Stimulated activated memory B cell treated with anti-CD40 and anti-IgM and Interleukin-4, amounts not matched to agents 10 μg/mL and 1 μg/mL and 100 μg/mL, for 72 hours (primary cell): ENCODE measurements at regions not wholly inside any gene's neighbourhood (a gene's known extent, or its start where the extent isn't known, plus 50 kb on each side); places are given as distances from the start of the nearest gene placed in this dataset.
A peak's percentile ranks its signal among the peaks of the same experiment; 100 is the strongest.
"Not testable (repeated sequence)": the region's sequence is repeated elsewhere in the genome, so short reads cannot be mapped to it uniquely, and the experiment has no call there.

Experiments used
- ATAC-seq: fragments of 150-1000 bp; cut with Tn5 transposase; 2 replicates; pipeline ENCODE4 v1.10.0; 2021
- H3K27ac Mint-ChIP-seq: one replicate; pipeline ENCODE4 v1.8.0; 2022; ENCODE audit warnings: mild to moderate bottlenecking, mixed read lengths
- H3K27me3 Mint-ChIP-seq: one replicate; pipeline ENCODE4 v1.8.0; 2022; ENCODE audit warnings: mixed read lengths
- H3K36me3 Mint-ChIP-seq: one replicate; pipeline ENCODE4 v1.8.0; 2022; ENCODE audit warnings: mixed read lengths
- H3K4me1 Mint-ChIP-seq: one replicate; pipeline ENCODE4 v1.8.0; 2022; ENCODE audit warnings: mixed read lengths
- H3K4me3 Mint-ChIP-seq: one replicate; pipeline ENCODE4 v1.8.0; 2022; ENCODE audit warnings: mild to moderate bottlenecking, moderate library complexity, mixed read lengths
- H3K9me3 Mint-ChIP-seq: one replicate; pipeline ENCODE4 v1.8.0; 2022; ENCODE audit warnings: mixed read lengths

DNA sequence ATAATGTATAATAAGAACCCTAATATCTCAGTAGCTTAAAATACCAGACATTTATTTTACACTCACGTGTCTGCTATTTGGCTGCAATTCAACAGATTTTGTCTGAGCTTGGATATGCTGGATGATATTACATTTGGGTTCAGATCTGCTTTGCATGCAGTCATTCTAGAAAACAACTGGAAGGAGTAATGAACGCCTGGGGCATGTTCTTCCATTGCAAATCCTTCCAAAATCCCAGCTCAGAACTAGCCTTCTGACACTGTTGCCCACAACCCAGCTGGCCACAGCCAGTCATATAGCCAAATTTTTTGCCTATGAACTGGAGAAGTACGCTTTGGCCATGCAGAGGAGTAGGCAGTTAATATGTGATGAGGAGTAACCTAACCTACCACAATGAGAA, 597.8 kb upstream of the VRK2 start:
- Mint-ChIP-seq H3K27me3 (no peaks in the 10 kb centered on the region), H3K4me3 (no peak overlapping the region), H3K27ac (no peak overlapping the region), H3K36me3 (no peaks in the 10 kb centered on the region), H3K9me3 (no peaks in the 10 kb centered on the region), H3K4me1 (no peaks in the 10 kb centered on the region)
- ATAC-seq: no peak

DNA sequence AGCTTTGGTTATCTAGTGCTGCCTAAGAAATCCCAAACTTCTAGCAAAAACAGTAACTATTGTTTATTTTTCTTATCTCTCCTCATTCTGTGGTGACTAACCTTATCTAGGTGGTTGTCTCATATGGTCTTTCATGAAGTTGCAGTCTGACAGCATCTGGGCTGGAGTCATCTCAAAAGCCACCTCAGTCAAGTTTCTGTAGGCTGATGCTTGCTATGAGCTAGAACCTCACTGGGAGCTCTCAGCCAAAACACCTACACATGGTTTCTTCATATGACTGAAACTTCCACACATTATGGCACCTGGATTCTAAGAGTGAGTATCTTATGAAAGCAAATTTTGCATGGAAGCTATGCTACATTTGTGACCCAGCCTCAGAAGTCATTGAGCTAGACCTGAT, 596.4 kb upstream of the VRK2 start:
- H3K27ac Mint-ChIP-seq: no peak overlapping the region
- H3K36me3 Mint-ChIP-seq: no peaks in the 10 kb centered on the region
- H3K9me3 Mint-ChIP-seq: no peaks in the 10 kb centered on the region
- H3K27me3 Mint-ChIP-seq: no peaks in the 10 kb centered on the region
- peak; percentile 83 for ATAC-seq
- H3K4me1 Mint-ChIP-seq: no peaks in the 10 kb centered on the region
- H3K4me3 Mint-ChIP-seq: no peak overlapping the region

DNA sequence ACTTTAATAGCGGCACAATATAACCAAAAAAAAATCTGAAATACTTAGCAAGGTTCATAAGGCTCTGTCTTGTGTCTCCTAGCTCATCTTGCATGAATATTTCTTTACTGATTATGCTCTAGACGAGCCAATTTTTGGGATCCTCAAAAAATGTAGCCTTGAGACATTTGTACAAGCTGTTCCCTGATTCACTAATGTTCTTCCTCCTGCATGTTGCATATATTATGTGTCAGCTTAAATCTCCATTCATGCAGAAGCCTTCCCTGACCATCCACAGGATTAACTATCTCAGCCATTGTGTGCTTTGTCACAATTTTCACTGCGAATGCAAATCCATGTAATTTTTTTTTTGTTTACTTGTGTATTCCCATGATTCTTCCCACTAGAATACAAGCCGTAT, 594.0 kb upstream of the VRK2 start:
- H3K9me3 Mint-ChIP-seq: no peaks in the 10 kb centered on the region
- no peak overlapping the region for H3K4me3 Mint-ChIP-seq
- no peaks in the 10 kb centered on the region for H3K27me3 Mint-ChIP-seq
- H3K4me1 Mint-ChIP-seq: no peaks in the 10 kb centered on the region
- no peak overlapping the region for H3K27ac Mint-ChIP-seq
- H3K36me3 Mint-ChIP-seq: peaks cover 3% of the 10 kb centered on the region
- ATAC-seq: no peak

DNA sequence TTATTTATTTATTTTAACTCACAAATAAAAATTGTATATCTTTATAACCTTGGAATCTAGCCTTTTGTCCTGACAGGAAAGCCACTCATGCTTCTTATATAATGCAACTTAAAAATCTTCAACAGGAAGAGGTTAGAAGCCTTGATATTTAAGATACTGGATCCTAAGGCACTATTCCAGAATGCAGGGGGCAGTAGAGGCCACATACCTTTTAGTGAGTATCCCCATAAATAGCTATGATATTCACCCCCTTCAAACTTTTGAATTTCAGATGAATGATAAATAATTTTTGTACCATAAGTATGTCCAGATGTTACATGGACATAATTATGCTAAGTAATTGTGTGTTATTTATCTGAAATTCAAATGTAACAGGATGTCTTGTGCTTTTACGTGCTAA, 592.7 kb upstream of the VRK2 start:
- Mint-ChIP-seq H3K27ac (no peak overlapping the region), H3K4me1 (no peaks in the 10 kb centered on the region), H3K36me3 (peaks cover 5% of the 10 kb centered on the region), H3K9me3 (no peaks in the 10 kb centered on the region), H3K4me3 (no peak overlapping the region), H3K27me3 (no peaks in the 10 kb centered on the region)
- no peak for ATAC-seq

DNA sequence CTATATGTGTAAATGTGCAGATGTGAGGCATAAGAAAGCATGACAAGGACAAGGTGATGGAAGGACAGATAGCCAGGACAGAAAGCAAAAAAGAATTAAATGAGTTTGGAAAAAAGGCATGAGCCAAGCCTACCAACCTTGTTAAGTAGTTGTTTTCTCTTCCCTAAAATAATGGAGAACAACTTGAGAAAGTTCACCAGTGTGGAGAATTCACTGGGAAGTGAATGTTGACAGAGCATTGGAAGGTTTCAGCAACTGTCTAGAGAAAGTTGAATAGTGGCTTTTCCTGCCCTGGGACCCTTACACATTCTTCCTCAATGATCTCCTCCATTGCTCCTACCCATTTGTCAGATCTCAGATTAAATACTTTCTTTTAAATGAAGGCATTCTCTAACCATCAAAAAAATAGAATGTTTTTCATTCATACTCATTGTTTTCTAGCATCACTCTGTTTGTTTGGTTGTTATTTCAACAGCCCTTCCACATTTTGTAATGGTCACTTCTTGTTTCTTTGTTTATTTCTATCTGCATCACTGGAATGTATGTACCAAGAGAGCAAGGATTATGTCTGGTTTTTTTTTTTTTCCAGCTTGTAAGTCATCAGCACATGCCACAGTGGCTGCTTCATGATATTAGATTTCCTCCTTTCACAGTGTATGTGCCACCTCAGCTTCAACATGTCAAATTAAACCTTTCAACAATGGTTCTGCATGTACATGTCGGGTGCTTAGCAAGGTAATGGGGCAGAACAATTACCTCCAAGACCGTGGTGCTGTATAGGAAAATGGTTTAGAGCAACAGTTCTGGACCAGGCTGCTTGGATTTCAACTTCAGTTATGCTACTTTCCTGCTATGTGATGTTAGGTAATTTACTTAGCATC, 586.0 kb upstream of the VRK2 start:
- Mint-ChIP-seq H3K9me3 (no peaks in the 10 kb centered on the region), H3K36me3 (peaks cover 5% of the 10 kb centered on the region), H3K4me1 (no peaks in the 10 kb centered on the region), H3K4me3 (no peak overlapping the region), H3K27me3 (no peaks in the 10 kb centered on the region), H3K27ac (no peak overlapping the region)
- no peak for ATAC-seq

DNA sequence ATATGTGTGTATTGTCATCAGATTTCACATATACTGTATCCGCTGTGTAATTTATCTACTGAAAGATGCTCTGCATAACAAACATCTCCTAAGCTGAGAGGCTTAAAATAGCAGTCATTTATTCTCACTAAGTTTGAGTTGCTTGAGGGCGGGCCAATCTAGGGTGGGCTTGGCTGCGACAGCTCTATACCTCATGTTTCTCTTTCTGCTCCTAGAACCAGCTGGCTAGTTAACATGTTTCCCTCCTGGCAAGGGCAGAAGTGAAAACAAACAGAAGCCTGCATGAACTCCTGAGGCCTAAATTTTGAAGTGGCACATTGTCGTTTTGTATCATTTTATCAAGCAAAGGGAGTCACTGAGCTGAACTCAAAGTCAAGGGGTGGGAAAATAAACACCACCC, 585.0 kb upstream of the VRK2 start:
- Mint-ChIP-seq H3K4me3 (no peak overlapping the region), H3K4me1 (no peaks in the 10 kb centered on the region), H3K9me3 (no peaks in the 10 kb centered on the region), H3K27ac (no peak overlapping the region), H3K36me3 (peaks cover 5% of the 10 kb centered on the region), H3K27me3 (no peaks in the 10 kb centered on the region)
- ATAC-seq: no peak

DNA sequence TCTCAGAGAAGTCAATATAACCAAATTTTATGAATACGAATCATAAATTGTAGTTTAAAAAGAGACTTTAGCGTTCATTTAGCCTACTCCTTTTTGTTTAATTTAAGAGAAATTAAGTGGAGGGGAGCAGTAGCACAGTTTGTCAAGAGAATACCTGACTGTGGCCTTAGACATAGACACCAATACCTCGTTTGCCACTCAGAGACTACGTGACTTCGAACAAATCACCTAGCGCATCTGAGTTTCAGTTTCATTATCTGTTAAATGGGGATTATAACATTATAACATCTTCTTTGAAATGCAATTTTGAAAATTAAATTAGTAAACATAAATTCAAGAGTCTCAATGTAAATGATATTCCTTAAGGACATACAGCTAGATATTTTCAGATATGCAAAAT, 581.5 kb upstream of the VRK2 start:
- H3K4me1 Mint-ChIP-seq: no peaks in the 10 kb centered on the region
- no peaks in the 10 kb centered on the region for H3K27me3 Mint-ChIP-seq
- H3K4me3 Mint-ChIP-seq: no peak overlapping the region
- peaks cover 4% of the 10 kb centered on the region for H3K9me3 Mint-ChIP-seq
- no peak for ATAC-seq
- no peak overlapping the region for H3K27ac Mint-ChIP-seq
- no peaks in the 10 kb centered on the region for H3K36me3 Mint-ChIP-seq

DNA sequence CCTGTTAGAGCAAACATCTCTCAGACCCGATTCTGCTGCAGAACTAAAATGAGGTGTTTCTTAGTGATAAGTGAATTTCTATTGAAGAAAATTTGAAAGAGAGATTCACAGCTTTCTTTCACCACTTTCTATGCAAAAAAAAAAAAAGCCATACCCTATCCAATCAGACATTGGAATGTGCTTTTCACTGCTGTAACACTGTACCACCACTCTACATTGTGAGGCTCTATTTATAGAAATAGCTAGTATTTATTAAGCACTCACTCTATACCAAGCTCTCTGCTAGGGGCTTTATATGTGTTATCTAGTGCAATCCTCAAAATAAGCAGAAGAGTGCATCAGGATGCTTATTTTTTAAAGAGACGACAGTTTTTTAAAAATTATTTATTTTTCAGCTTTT, 580.6 kb upstream of the VRK2 start:
- no peaks in the 10 kb centered on the region for H3K4me1 Mint-ChIP-seq
- no peaks in the 10 kb centered on the region for H3K27me3 Mint-ChIP-seq
- peaks cover 4% of the 10 kb centered on the region for H3K9me3 Mint-ChIP-seq
- no peak overlapping the region for H3K27ac Mint-ChIP-seq
- no peaks in the 10 kb centered on the region for H3K36me3 Mint-ChIP-seq
- no peak for ATAC-seq
- no peak overlapping the region for H3K4me3 Mint-ChIP-seq

DNA sequence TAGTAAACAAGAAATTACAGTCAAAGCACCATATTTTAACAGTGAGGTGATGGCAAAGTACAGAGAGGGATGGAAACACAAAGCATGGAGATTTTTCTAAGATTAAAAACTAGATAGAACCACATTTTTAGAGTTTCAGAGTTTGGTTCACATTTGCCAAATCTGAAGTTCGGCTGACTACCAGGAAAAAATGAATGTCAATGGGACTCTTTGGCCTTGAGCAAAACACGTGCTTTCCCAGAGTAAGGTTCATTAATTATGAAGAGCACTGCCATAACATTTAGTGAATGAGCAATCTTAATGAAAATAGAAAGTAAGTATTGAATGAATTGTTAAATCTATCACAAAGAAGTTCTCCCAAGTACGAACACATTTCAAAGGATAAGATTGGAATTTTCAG, 571.2 kb upstream of the VRK2 start:
- Mint-ChIP-seq H3K27me3 (no peaks in the 10 kb centered on the region), H3K4me3 (no peak overlapping the region), H3K4me1 (no peaks in the 10 kb centered on the region), H3K9me3 (no peaks in the 10 kb centered on the region), H3K27ac (no peak overlapping the region), H3K36me3 (no peaks in the 10 kb centered on the region)
- no peak for ATAC-seq

DNA sequence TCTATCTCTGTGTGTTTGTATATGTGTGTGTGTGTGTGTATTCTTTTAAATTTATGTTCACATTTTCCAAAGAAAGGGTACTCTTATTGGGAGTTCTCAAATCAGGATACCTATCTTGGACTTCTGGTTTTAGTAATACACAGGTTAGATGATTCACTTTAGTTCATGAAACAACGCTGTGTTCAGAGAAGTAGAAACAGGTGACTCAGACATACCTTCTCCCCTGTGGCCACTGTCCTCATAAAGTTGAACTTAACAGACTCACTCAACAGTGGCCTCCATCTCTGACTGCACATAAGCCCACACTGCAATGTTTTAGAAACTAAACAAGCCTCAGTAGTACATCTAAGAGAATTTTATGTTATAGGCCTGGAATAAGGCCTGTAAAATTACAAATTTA, 566.6 kb upstream of the VRK2 start:
- H3K27ac Mint-ChIP-seq: no peak overlapping the region
- H3K4me1 Mint-ChIP-seq: no peaks in the 10 kb centered on the region
- H3K9me3 Mint-ChIP-seq: no peaks in the 10 kb centered on the region
- H3K4me3 Mint-ChIP-seq: no peak overlapping the region
- H3K36me3 Mint-ChIP-seq: no peaks in the 10 kb centered on the region
- H3K27me3 Mint-ChIP-seq: no peaks in the 10 kb centered on the region
- ATAC-seq: no peak

DNA sequence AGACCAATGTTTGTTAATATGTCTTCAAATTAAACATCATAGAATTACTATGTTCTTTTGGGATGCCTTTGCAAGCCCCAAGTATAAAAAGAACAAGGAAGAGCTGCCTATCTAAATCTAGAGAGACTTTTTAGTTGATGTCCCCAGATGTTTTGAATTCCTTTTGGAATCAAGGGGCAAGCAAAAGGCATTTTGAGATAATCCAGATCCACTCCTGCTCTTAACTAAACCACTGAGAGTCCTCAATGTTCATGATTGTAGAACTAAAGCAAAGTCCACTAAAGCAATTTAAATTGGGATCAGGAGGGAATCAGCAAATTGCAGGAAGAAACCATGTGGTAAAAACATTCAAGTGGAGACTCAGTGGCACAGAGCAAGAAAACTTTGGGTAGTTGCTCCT, 558.5 kb upstream of the VRK2 start:
- no peak overlapping the region for H3K27ac Mint-ChIP-seq
- H3K4me1 Mint-ChIP-seq: no peaks in the 10 kb centered on the region
- no peak overlapping the region for H3K4me3 Mint-ChIP-seq
- no peaks in the 10 kb centered on the region for H3K27me3 Mint-ChIP-seq
- no peaks in the 10 kb centered on the region for H3K9me3 Mint-ChIP-seq
- no peak for ATAC-seq
- H3K36me3 Mint-ChIP-seq: no peaks in the 10 kb centered on the region

DNA sequence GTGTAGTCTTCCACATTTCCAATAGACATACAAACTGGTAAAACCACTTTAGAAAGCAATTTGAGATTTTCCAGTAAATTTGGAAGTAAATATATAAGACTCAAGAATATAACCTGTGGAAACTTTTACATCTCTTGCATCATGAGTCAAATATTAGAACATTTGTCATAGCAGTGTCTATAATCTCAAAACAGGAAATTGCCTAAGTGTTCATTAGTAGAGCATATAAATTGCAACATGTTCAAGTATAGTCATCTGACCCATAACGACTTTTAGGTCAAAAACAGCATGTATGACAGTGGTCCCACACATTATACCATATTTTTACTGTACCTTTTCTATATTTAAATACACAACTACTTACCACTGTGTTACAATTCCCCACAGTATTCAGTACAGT, 555.9 kb upstream of the VRK2 start:
- Mint-ChIP-seq H3K9me3 (no peaks in the 10 kb centered on the region), H3K36me3 (no peaks in the 10 kb centered on the region), H3K27ac (no peak overlapping the region), H3K27me3 (no peaks in the 10 kb centered on the region), H3K4me1 (no peaks in the 10 kb centered on the region), H3K4me3 (no peak overlapping the region)
- ATAC-seq: no peak

DNA sequence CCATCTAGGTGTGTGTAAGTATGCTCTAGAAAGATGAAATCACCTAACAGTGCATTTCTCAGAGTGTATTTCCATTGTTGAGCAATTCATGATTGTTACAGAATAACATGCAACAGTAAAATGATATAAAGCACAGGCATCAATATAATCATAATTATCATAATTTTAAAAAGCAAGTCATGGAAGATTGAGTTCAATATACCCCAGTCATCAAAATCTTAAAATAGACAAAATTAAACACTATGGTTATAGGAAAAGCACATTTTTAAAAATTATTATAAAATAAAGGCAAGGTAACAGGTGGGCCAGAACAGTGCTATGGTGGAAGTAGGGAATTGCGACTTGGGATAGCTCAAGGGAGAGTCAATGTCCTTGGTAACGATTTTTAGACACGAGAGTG, 555.4 kb upstream of the VRK2 start:
- no peaks in the 10 kb centered on the region for H3K36me3 Mint-ChIP-seq
- ATAC-seq: no peak
- no peaks in the 10 kb centered on the region for H3K4me1 Mint-ChIP-seq
- no peak overlapping the region for H3K4me3 Mint-ChIP-seq
- no peaks in the 10 kb centered on the region for H3K27me3 Mint-ChIP-seq
- no peaks in the 10 kb centered on the region for H3K9me3 Mint-ChIP-seq
- no peak overlapping the region for H3K27ac Mint-ChIP-seq

DNA sequence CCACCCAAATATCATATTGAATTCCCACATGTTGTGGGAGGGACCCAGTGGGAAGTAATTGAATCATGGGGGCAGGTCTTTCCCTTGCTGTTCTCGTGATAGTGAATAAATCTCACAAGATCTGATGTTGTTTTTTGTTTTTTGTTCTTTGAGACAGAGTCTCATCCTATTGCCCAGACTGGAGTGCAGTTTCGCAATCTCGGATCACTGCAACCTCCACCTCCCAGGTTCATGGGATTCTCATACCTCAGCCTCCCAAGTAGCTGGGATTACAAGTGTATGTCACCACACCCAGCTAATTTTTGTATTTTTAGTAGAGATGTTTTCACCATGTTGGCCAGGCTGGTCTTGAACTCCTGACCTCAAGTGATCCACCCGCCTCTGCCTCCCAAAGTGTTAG, 552.6 kb upstream of the VRK2 start:
- peaks cover 12% of the 10 kb centered on the region for H3K27me3 Mint-ChIP-seq
- not testable (repeated sequence) for H3K4me1 Mint-ChIP-seq, H3K9me3 Mint-ChIP-seq, ATAC-seq, H3K27ac Mint-ChIP-seq, H3K4me3 Mint-ChIP-seq, H3K36me3 Mint-ChIP-seq

DNA sequence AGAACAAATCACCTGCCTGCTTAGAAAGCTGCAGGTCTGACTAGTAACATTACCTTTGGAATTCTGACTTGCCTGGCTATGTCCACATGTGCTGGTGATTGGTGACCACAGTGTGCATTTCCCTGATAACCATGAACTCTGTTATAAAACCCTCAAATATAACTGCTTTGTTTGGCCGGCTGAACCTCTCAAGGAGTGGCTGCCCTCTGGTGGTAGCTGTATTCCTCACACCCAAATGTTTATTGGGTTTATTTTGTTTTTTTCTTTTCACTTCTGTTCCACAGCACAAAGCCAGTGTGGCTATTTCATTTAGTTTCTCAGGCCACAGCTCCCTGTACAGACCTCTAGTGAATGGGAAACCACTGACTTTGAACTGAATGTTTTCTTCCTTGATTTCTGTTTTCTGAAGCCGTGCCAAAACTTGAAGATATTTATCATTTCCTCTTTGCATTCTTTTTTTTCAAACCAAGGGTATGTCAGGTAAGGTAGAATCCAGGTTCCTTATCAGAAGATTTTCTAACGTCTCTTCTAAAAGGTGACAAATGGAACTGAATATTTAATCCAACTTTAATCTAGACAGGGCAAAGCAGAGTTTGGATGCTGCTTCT, 549.0 kb upstream of the VRK2 start:
- no peaks in the 10 kb centered on the region for H3K9me3 Mint-ChIP-seq
- peaks cover 12% of the 10 kb centered on the region for H3K27me3 Mint-ChIP-seq
- H3K36me3 Mint-ChIP-seq: no peaks in the 10 kb centered on the region
- H3K4me1 Mint-ChIP-seq: peaks cover 9% of the 10 kb centered on the region
- no peak overlapping the region for H3K27ac Mint-ChIP-seq
- peak; percentile 51 for ATAC-seq
- no peak overlapping the region for H3K4me3 Mint-ChIP-seq

DNA sequence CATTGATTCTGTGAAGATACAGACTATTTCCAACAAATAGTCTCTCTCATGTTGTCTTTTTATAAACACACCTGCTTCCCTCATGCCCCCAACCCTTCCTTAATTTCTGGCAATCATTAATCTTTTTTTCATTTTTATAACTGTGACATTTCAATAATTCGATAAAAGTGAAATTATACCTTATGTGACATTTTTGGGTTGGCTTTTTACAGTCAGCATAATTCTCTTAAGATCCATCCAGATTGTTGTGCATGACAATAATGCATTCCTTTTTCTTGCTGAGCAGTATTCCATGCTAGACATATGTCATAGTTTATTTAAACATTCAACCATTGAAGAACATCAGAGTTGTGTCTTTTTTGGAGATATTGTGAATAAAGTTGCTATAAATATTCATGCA, 541.8 kb upstream of the VRK2 start:
- Mint-ChIP-seq H3K27ac (no peak overlapping the region), H3K36me3 (no peaks in the 10 kb centered on the region), H3K27me3 (no peaks in the 10 kb centered on the region), H3K9me3 (no peaks in the 10 kb centered on the region), H3K4me1 (no peaks in the 10 kb centered on the region), H3K4me3 (no peak overlapping the region)
- no peak for ATAC-seq
